ENCODE measurements at regions not wholly inside any gene's neighbourhood (a gene's known extent, or its start where the extent isn't known, plus 50 kb on each side); places are given as distances from the start of the nearest gene placed in this dataset.

- no peaks in the 10 kb centered on the region for H3K4me1 Mint-ChIP-seq
- peaks cover 0 to 4% (median 1%) of the 10 kb centered on the region in 3 donors for H3K27me3 Mint-ChIP-seq
- no peaks in the 10 kb centered on the region for H3K36me3 Mint-ChIP-seq
- no peak overlapping the region for H3K27ac Mint-ChIP-seq
- H3K4me3 Mint-ChIP-seq, result no peak overlapping the region
- DNase-seq (no peak), ATAC-seq (ENCODE audit: low read depth in 2 of 2) (no peak)
- H3K9me3 Mint-ChIP-seq, result peaks cover 0 to 16% (median 13%) of the 10 kb centered on the region in 7 donors
Observed at GRCh38 chr2:216974321-216975302, 114.7 kb upstream of the TNP1 start.

GRCh38 chr2:216971593-216971992 lies 111.7 kb upstream of the TNP1 start:
- ATAC-seq (ENCODE audit: low read depth in 2 of 2) (no peak), DNase-seq (no peak)
- no peaks in the 10 kb centered on the region for H3K4me1 Mint-ChIP-seq
- peaks cover 0 to 9% (median 1%) of the 10 kb centered on the region in 7 donors for H3K9me3 Mint-ChIP-seq
- no peak overlapping the region for H3K4me3 Mint-ChIP-seq
- H3K27ac Mint-ChIP-seq, result no peak overlapping the region
- H3K27me3 Mint-ChIP-seq, result peaks cover 0 to 29% (median 18%) of the 10 kb centered on the region in 3 donors
- no peaks in the 10 kb centered on the region for H3K36me3 Mint-ChIP-seq

- peaks cover 0 to 9% (median 0%) of the 10 kb centered on the region in 7 donors for H3K9me3 Mint-ChIP-seq
- ATAC-seq (ENCODE audit: low read depth in 2 of 2), result no peak
- no peak for DNase-seq
- H3K36me3 Mint-ChIP-seq, result no peaks in the 10 kb centered on the region
- H3K4me1 Mint-ChIP-seq, result no peaks in the 10 kb centered on the region
- H3K4me3 Mint-ChIP-seq, result no peak overlapping the region
- no peak overlapping the region for H3K27ac Mint-ChIP-seq
- peaks cover 0 to 29% (median 18%) of the 10 kb centered on the region in 3 donors for H3K27me3 Mint-ChIP-seq
Observed at GRCh38 chr2:216970359-216970915, 110.6 kb upstream of the TNP1 start.

GRCh38 chr2:216967889-216968288 lies 108.0 kb upstream of the TNP1 start:
- ATAC-seq (ENCODE audit: low read depth in 2 of 2) (no peak), DNase-seq (no peak)
- H3K4me3 Mint-ChIP-seq, result no peak overlapping the region
- H3K27ac Mint-ChIP-seq, result no peak overlapping the region
- no peaks in the 10 kb centered on the region for H3K4me1 Mint-ChIP-seq
- H3K36me3 Mint-ChIP-seq, result no peaks in the 10 kb centered on the region
- peaks cover 0 to 29% (median 18%) of the 10 kb centered on the region in 3 donors for H3K27me3 Mint-ChIP-seq
- H3K9me3 Mint-ChIP-seq, result peaks cover 0 to 9% (median 0%) of the 10 kb centered on the region in 7 donors

- Mint-ChIP-seq H3K27ac (no peak overlapping the region), H3K9me3 (peaks cover 0 to 2% (median 0%) of the 10 kb centered on the region in 7 donors), H3K4me3 (no peak overlapping the region), H3K4me1 (no peaks in the 10 kb centered on the region), H3K27me3 (peaks cover 0 to 6% (median 4%) of the 10 kb centered on the region in 3 donors), H3K36me3 (no peaks in the 10 kb centered on the region)
- DNase-seq (no peak), ATAC-seq (ENCODE audit: low read depth in 2 of 2) (no peak)
Observed at GRCh38 chr2:216960671-216961268, 100.9 kb upstream of the TNP1 start.

- H3K36me3 Mint-ChIP-seq, result peaks cover 0 to 7% of the 10 kb centered on the region in 2 donors
- H3K27me3 Mint-ChIP-seq, result peaks cover 0 to 6% (median 4%) of the 10 kb centered on the region in 3 donors
- DNase-seq, result no peak
- no peaks in the 10 kb centered on the region for H3K4me1 Mint-ChIP-seq
- peaks cover 0 to 5% (median 2%) of the 10 kb centered on the region in 7 donors for H3K9me3 Mint-ChIP-seq
- H3K27ac Mint-ChIP-seq, result no peak overlapping the region
- no peak overlapping the region for H3K4me3 Mint-ChIP-seq
- no peak for ATAC-seq (ENCODE audit: low read depth in 2 of 2)
Observed at GRCh38 chr2:216959433-216959832, 99.6 kb upstream of the TNP1 start.

GRCh38 chr2:216956820-216957493 lies 97.1 kb upstream of the TNP1 start:
- DNase-seq, result no peak
- Mint-ChIP-seq H3K9me3 (peaks cover 3 to 18% (median 9%) of the 10 kb centered on the region in 7 donors), H3K36me3 (peaks cover 0 to 19% of the 10 kb centered on the region in 2 donors), H3K4me1 (no peaks in the 10 kb centered on the region), H3K27me3 (peaks cover 0 to 6% (median 4%) of the 10 kb centered on the region in 3 donors), H3K27ac (no peak overlapping the region), H3K4me3 (no peak overlapping the region)
- no peak for ATAC-seq (ENCODE audit: low read depth in 2 of 2)

GRCh38 chr2:216951171-216951570 lies 91.3 kb upstream of the TNP1 start:
- peaks cover 0 to 19% of the 10 kb centered on the region in 2 donors for H3K36me3 Mint-ChIP-seq
- H3K9me3 Mint-ChIP-seq, result peaks cover 3 to 20% (median 9%) of the 10 kb centered on the region in 7 donors
- H3K27me3 Mint-ChIP-seq, result peaks cover 0 to 2% (median 0%) of the 10 kb centered on the region in 3 donors

GRCh38 chr2:216950547-216950946 lies 90.7 kb upstream of the TNP1 start:
- no peaks in the 10 kb centered on the region for H3K4me1 Mint-ChIP-seq
- no peak overlapping the region for H3K27ac Mint-ChIP-seq
- peaks cover 0 to 19% of the 10 kb centered on the region in 2 donors for H3K36me3 Mint-ChIP-seq
- peaks cover 3 to 20% (median 9%) of the 10 kb centered on the region in 7 donors for H3K9me3 Mint-ChIP-seq
- no peak for ATAC-seq (ENCODE audit: low read depth in 2 of 2)
- no peak overlapping the region for H3K4me3 Mint-ChIP-seq
- peaks cover 0 to 6% (median 0%) of the 10 kb centered on the region in 3 donors for H3K27me3 Mint-ChIP-seq
- DNase-seq, result no peak

More at GRCh38 chr2:216951171-216951570, 91.3 kb upstream of the TNP1 start:
- ATAC-seq (ENCODE audit: low read depth in 2 of 2) (no peak), DNase-seq (no peak)
- H3K4me1 Mint-ChIP-seq, result no peaks in the 10 kb centered on the region
- H3K27ac Mint-ChIP-seq, result no peak overlapping the region
- no peak overlapping the region for H3K4me3 Mint-ChIP-seq

GRCh38 chr2:216949700-216950413 lies 90.0 kb upstream of the TNP1 start:
- no peak for ATAC-seq (ENCODE audit: low read depth in 2 of 2)
- no peaks in the 10 kb centered on the region for H3K4me1 Mint-ChIP-seq
- H3K9me3 Mint-ChIP-seq, result peaks cover 3 to 20% (median 9%) of the 10 kb centered on the region in 7 donors
- peaks cover 0 to 16% of the 10 kb centered on the region in 2 donors for H3K36me3 Mint-ChIP-seq
- H3K4me3 Mint-ChIP-seq, result no peak overlapping the region
- no peak overlapping the region for H3K27ac Mint-ChIP-seq
- H3K27me3 Mint-ChIP-seq, result peaks cover 0 to 6% (median 0%) of the 10 kb centered on the region in 3 donors
- no peak for DNase-seq

- DNase-seq (no peak), ATAC-seq (ENCODE audit: low read depth in 2 of 2) (no peak)
- Mint-ChIP-seq H3K9me3 (peaks cover 0 to 2% (median 2%) of the 10 kb centered on the region in 7 donors), H3K36me3 (no peaks in the 10 kb centered on the region), H3K27me3 (peaks cover 0 to 7% (median 0%) of the 10 kb centered on the region in 3 donors), H3K27ac (no peak overlapping the region), H3K4me1 (no peaks in the 10 kb centered on the region), H3K4me3 (no peak overlapping the region)
Observed at GRCh38 chr2:216947055-216947454, 87.2 kb upstream of the TNP1 start.

GRCh38 chr2:216944733-216945132 lies 84.9 kb upstream of the TNP1 start:
- Mint-ChIP-seq H3K27ac (no peak overlapping the region), H3K36me3 (no peaks in the 10 kb centered on the region), H3K4me3 (no peak overlapping the region), H3K4me1 (no peaks in the 10 kb centered on the region), H3K9me3 (peaks cover 0 to 14% (median 3%) of the 10 kb centered on the region in 7 donors), H3K27me3 (peaks cover 0 to 12% (median 5%) of the 10 kb centered on the region in 3 donors)
- ATAC-seq (ENCODE audit: low read depth in 2 of 2) (no peak), DNase-seq (no peak)
